DMS53 (cell line): ENCODE measurements at regions not wholly inside any gene's neighbourhood (a gene's known extent, or its start where the extent isn't known, plus 50 kb on each side); places are given as distances from the start of the nearest gene placed in this dataset.
"Not testable (repeated sequence)": the region's sequence is repeated elsewhere in the genome, so short reads cannot be mapped to it uniquely, and the experiment has no call there.

Experiments used
- DNase-seq: peaks from one replicate; lab custom pipeline; 2025; lab: John Stamatoyannopoulos, UW

DNA sequence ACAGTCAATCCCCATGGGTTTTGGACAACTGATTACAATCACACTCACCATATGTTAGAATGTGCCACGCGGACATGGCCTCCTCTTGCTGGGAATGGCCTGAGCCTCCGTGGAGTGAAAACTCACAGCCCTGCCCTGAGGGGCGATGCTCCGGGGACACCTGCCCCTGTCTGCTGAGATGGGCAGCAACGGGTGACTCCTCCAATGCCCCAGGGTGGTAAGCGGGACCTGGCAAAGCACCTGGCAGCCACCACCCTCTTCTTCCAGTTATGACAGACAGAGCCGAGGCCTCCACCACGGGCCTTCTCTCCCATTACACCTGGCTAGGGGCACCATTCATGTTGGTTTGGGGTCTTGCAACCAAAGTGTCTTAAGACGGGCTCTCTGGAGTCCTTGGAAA lies 94.9 kb upstream of the COL5A1 start:
- DNase-seq, result no peak

DNA sequence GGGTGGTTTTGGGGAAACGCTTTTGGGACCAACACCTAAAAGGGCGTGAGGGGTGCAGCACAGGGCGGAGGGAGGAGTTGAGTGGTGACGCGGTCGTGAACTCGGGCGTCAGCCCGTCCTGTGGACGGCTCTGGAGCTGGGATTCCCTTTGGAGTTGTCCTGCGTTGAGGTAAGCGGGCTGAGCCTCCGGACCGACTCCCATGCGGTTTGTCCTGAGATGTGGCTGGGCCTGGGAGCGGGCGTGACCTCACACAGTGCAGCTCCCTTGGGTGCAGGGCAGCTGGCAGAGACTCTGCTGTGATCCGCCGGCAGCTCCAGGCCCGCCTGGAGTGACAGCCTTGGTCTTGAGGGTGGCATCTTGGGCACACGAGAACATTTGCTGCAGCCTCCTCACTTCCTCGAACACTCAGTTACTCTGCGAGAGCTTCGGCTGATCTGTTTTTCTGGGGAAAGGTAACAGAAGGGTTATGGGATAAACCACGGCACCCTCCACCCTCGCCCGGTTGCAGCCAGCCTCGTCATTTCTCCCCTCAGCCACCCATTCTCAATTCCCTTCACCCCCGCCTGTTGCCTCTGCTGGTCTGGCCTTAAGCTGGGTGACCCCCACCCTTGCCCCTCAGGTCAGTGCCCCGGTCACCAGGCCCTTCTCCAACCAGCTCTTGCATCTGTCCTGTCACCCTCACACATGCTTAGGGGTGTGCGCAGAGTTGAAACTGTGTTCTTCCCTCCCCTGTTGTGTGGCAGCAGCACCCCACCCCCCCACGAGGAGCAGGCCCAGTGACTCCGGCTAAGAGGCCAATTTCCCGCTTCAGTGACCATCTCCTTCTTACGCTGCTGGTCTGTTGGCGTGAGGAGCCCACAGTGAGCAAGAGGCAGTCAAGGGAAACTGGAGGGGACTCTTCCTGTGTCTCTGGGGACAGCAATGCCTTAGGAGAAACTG lies 94.2 kb upstream of the COL5A1 start:
- no peak for DNase-seq

DNA sequence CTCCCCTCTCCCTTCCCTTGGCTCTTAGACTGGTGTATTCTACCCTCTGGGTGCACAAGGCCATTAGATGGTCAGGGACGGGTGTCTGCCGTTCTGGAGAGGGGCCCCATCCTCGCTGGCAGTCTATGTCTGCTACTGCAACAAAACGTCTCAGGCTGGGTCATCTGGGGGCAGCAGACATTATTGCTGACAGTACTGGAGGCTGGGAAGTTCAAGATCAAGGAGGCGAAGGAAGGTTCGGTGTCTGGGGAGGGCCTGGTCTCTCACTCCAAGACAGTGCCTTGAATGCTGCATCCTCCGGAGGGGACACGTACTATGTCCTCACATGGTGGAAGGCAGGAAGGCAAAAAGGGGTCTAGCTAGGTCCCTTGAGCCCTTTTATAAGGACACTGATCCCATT lies 93.4 kb upstream of the COL5A1 start:
- no peak for DNase-seq

DNA sequence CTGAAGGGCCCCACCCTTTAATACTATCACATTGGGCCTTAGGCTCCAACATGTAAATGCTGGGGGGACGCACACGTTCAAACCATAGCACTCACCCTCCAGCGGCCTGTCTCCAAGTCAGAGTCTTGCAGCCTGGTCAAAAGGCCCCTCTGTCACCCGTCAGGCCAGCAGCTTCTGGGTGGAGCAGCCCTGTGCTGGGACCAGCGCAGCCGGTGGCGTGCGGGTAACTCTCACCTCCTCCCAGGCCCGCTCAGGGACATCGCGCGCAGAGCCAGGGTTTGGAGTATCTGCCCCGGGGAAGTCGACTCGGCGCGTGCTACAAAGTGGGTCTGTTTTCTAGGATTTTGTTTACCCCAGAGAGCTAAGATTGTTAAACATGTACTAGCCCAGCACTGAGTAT lies 93.0 kb upstream of the COL5A1 start:
- DNase-seq, result no peak

DNA sequence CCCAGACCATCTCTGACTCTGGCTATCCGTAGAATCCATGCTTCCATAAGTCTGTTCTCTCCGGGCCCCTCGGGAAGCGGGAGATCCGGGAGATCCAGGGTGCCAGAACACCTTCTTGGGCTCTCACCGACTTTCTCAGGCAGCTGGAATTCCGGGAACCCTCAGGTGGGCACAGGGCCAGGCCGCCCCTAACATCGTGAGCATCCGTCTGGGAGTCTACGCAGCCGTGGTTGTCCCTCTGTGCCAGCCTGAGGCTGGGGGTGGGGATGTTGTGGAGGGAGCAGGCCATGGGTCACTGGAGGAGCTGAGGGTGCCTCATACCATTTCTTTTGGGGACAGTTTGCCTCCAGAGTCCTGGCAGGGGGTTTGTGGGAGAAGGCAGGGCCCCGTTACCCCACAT lies 92.3 kb upstream of the COL5A1 start:
- DNase-seq, result no peak

DNA sequence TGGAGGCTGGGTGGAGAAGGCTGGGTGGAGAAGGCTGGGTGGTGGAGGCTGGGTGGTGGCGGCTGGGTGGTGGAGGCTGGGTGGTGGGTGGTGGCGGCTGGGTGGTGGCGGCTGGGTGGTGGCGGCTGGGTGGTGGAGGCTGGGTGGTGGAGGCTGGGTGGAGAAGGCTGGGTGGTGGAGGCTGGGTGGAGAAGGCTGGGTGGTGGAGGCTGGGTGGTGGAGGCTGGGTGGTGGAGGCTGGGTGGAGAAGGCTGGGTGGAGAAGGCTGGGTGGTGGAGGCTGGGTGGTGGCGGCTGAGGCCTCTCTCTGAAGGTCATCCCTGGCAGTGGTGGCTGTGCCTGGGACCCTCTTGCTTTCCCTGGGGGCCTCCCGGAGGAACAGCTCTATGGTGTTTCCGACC lies 91.5 kb upstream of the COL5A1 start:
- DNase-seq, result not testable (repeated sequence)

DNA sequence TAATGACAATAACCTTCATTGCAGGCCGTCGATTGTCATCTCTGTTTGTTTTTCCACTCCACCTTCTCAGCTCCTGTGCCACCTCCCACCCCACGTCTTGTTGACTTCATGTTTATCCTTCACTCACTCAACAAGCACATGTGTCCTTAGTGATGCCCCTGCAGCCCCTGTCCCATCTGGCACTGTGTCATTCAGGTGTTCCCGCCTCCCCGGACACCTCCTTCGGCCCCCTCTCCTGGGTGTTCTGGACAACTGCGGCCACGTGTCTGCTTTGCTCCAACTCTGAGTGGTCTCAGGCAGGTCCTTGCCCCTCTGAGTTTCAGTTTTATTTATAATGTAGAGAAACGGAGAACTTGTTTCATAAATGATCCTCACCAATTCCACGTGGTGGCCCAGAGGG lies 91.0 kb upstream of the COL5A1 start:
- DNase-seq, result no peak

DNA sequence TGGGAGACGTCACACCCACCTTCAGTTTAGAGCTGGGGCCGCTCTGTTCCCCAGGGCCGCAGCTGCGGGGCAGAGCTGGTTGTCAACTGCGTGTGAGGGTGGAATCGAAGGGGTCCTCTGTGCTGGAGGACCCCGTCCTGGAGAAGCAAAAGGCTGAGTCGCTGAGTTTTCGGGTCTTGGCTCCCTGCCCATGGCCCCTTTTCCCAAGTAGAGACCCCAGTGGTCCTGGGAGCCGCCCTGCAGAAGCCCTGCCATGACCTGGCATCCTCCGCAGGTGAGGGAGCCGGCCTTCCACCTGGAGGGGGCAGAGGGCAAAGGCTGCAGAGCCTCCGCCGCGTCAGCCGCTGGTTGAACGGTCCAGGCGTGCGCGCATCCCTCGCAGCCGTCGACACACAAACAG lies 90.4 kb upstream of the COL5A1 start:
- DNase-seq, result no peak

DNA sequence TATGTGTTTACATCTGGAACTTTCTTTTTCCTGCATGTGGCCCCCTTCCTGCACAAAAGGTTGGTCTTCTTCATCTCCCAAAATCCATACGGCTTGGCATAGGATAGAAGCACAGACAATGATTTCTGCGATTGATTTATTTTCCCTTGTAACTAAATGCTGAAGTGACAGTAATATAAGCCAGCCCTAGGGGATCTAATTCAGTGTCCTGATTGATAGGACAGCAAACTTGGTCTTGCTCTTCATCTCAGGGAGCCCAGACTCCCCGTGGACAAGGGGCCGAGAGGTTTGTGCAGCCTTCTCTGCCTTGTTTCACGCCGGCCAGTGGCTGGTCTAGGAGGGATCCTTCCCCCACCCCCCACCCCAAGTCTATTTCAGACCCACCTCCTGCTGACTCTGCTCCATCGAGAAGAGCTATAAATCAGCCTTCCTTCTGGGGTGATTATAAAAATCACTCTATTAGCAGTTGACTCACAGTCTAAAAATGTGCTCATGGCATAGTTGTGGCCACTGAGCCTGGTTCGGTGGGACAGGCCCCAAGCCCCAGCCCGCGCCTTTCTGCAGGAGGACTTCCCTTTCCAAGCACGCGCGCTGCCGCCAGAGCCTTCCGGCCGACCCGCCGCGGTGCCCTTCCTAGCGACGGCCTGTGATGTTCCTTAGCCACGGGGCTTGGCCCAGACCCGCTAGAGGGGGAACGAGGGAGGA lies 89.8 kb upstream of the COL5A1 start:
- DNase-seq, result no peak

DNA sequence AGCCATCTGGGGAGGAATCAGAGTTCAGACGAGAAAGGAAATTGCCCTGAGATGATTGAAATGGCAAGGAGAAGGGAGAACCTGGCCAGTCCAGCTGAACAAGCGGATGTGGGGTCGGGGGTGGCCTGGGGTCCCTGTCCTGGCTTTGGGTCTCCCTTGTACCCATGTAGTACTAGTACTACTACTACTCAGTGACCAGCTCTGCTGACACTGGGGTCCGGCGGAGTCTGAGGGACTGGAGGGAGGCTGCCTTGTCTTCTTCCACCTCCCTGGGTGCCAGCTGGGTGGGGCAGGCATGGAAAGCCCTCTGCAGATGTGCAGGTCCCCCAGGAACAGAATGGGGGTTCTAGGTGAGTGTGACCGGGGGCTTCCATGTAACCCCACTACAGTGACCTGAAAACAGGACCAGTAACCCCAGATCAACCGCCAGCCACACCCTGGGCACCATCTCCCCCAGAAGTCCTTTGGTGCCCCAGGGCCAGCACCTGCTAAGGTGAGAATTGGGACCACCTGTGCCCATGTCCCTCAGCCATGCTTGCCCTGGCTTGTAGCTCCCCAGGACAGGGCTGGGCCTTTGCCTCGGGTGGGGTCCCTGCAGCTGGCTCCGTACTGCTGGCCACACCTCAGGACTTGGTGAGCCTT lies 89.1 kb upstream of the COL5A1 start:
- no peak for DNase-seq

DNA sequence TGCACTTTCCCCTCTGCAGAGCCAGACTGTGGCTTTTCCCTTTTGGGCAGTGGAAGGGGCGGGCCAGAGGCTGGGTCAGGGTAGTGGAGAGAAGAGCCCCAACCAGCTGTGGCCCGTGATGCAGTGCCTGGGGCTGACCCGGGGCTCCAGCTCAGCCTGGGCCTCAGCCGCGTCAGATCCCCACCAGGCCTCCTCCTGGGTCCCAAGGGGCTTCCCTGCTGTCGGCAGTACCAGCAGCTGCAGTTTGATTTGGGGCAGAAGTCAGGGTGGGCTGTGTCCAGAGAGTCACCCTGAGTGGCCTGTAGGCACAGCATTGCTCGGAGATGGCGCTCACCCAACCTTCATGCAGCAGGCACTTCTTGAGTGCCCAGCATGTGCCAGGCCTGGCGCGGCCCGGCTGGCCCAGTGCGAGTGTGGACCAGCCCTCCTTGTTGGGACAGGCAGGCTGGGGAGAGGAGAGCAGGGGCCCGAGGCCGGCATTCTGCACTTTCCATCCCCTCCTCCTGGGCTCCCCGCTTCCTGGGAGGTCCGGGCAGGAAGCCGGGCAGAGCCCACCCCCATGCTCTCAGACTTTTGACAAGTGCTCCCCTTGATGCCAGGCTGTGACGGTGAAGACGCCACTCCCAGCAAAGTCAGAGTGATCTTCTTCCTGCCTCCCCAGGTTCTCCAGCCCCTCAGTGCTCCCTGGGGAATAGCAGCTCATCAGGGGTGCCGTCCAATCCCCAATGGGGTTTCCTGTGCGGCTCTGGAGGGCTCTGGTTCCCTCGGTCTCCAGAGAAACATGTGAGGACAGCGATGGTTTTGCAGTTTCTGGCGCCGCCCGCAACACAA lies 88.3 kb upstream of the COL5A1 start:
- no peak for DNase-seq

DNA sequence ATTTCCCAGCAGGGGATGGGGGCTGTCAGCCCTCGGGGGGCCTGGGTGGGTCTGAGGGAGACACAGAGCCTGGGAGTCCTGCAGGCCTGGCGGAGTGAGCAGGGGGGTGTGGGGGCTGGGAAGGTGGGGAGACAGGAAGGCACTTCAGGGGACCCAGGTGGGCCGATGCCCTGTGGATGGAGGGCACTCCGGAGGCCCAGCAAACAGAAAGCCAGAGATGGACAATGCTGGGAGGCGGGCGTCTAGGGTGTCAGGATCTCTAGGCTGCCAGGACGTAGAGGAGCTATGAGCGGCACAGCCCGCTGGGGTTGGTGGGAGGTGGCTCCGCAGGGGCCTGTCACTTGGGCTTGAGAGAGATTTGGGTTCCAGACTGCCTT lies 87.6 kb upstream of the COL5A1 start:
- no peak for DNase-seq

DNA sequence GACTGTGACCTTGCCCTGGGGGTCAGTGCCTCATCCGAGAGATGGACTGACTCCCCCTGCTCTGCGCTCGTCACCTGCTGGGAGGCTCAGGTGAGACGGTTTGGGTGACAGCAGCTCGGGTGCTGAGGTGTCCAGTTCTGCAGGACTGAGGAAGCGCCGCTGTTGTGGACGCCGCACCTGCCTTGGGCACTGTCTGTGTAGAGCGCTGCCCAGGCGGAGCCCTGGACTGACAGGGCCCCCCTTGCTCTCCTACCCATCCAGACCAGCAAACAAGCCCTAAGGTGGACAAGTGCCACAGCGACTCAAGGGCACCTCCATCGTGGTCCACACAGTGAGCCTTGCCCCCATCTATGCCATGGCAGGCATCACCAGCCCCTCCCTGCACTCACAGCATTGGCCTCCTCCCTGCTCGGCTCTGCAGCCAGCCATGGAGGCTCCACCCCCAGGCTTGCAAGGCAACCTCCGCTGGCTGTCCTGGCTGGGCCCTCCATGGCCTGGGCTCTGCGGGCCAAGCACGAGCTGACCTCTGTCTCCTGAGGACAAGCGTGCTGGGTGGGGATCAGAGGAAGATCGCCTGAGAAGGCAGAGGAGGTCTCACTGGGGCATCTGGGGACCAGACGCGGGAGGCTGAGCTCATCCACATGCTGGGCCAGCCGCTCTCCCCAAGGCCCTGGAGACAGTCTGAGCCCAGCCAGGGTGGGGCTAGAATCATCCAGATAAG lies 87.1 kb upstream of the COL5A1 start:
- DNase-seq, result no peak

DNA sequence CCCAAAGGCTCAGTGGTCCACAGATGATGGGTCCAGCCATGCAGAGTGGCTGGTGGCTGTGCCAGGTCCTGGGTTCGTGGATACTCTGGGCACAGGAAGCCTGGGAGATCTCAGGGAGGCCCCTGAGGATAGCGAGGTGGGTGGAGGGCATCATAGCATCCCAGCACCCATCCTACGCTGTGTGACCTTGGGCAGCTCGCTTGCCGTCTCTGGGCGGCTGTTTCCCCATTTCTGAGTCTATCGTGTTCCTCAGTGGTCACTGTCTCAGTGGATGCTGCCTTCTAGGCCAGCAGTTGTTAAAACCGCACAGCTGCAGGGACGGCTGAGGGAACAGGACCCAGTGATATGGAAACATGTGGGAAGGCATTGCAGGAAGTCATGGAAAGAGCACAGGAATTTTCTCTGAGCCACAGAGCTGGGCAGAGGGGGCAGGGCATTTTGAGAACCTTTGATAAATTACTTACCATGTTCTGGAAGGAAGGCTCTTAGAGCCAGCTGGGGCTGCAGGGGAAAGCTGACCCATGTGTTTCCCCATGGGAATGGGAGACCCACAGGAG lies 86.4 kb upstream of the COL5A1 start:
- no peak for DNase-seq

DNA sequence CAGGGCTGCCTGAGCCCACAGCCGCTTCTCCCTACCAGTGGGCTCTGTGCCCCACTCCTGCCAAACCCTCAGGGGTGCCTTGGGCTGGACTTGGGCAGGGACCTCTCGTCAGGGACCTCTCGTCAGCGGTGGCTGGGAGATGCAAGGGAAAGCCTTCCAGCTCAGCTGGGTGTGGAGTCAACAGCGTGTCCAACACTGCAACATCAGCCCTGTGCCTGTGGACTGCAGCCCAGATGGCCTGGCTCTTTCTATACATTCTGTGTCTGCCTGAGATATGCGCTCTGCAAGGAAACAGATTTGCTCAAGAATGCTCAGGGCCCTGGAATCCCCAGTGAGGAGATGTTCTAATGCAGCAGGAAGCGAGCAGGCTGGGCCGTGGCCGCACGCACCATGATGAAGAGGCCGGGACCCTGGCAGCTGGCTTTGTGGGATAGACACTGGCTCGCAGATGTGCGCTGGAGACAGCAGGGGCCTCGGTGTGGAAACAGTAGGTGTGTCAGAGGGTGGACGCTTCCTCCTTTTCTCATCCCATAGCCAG lies 85.0 kb upstream of the COL5A1 start:
- DNase-seq, result no peak

DNA sequence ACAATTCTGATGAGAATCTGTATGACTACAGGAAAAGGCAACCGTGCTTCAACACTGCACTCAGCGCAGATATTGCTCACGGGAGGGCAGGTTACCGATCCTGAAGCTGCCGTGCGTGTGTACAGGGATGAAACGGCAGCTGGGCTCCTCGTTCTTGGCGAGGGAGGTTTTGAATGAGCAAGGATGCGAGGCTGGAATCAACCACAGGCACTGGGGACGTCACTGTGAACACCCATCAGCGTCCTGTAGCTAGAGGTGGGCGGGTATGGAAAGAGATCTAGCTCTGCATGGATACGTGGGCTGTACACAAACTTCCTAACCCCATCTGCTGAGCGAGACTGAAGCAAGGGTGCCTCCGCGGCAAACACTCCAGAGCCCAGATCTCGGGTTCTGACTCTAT lies 84.3 kb upstream of the COL5A1 start:
- no peak for DNase-seq

DNA sequence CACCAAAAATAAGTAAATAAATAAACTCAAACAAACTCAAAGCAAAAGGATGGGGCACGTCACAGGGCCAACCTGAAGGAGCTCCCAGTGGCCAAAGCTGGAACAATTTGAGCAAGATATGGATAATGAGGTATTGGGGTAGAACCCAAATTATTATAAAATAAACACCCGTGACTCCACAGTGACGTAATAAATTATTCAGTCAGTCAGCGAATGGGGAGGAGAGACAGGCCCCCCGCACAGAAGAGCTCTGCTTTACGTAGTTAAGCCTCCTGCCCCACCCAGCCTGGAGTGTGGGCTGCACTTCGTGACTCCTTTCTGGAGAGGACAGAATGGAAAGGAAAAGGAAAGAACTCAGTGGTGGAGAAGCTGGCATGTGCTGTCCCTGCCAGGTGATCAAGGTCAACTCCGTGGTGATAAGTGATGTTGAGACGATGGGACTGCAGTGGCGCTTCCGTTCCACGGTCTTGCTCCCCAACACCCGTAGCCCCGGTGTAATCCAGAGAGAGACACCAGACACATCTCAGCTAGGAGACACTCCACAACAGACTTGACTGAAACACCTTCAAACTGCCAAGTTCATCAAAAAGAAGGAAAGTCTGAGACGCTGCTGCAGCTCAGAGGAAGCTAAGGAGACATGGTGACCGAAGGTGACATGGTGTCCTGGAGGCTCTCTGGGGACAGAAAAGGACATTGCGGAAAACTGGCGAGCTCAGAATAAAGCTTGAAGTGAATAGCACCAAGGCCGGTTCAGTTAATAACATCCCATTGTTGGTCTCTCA lies 83.3 kb upstream of the COL5A1 start:
- no peak for DNase-seq

DNA sequence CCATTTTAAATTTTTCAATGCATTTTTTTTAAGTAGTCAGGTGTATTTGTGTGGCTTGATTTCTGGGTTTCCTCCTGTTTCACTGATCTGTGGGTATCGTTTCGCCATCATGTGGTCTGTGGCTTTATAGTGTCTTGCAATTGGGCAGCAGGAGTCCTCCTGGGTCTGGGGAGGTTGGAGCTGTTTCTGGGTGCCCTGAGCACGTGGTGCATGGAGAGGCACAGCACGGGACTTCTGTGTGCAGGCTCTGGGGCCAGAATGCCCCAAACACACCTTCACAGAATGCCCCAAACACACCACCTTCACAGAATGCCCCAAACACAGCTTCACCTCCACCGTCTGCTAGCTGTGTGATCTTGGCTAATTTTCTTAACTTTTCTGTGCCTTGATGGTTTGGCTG lies 82.6 kb upstream of the COL5A1 start:
- DNase-seq, result no peak

DNA sequence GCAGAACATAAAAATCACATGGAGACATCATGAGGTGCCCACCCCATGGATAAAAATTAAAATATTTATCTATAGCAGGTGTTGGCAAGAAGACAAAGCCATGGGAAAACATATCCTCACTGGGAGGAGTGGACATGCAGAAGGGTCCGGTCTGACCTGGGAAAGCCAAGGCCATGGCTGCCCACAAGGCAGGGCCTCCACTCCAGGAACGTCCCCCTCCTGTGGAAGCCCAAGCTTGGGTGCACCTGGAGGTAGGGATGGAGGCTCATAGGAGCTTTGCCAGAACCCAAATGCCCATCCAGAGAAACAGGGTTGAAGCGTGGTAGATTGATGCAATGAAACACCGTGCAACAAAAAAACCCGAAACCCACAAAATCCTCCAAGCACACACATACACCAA lies 81.4 kb upstream of the COL5A1 start:
- no peak for DNase-seq

DNA sequence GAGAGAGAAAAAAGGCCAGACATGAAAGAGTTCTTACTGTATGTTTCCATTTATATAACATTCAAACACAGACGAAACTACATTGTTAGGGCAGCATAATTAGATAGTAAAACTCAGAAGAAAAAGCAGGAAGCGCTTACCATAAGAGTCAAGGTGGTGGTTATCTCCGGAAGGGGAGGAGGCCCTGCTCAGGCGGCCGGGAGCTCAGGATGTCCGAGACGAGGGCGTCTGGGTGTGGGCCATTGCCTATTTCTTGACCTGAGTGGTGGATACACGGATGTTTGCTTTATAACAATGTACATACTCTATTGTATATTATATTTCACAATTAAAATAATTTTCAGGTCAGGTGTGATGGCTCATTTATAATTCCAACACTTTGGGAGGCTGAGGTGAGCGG lies 80.9 kb upstream of the COL5A1 start:
- DNase-seq, result no peak
